ENCODE measurements at regions not wholly inside any gene's neighbourhood (a gene's known extent, or its start where the extent isn't known, plus 50 kb on each side); places are given as distances from the start of the nearest gene placed in this dataset.

DNA sequence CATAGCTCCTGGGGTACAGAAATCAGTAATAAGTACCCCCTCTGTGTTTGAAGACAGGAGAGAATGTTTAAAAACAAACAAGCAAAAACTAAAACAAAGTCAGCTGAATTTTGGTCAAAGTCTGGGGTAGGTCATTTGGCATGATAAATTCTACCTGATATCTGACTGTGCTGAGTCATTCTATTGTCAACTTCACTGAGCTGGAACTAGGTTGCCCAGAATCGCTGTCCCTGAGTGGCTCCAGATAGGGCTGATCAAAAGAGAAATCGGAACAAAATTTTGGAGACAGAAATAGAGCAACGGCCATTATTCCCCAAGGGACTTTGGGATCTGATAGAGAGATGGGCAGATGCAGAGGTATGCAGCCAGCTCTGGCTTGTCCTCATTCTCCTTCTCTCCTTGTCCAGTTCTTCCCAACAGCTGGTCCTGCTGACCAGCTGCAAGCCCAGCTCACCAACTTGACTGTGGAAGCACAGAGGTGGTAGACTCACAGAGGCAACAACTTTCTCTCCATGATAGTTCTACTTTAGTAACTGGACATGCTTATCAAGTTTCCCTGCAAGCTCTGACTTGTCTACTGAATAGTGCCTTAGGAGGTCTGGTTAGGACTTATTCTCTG is 57.3 kb upstream of the MYRIP start:
- Histone ChIP-seq H3K27ac (no peak overlapping the region), H3F3A (ENCODE audit: low read depth) (no peaks in the 10 kb centered on the region), H2AFZ (replicated peaks) (no peak overlapping the region), H3K4me1 (no peaks in the 10 kb centered on the region), H3K4me3 (no peak overlapping the region), H4K20me1 (ENCODE audit: low read depth) (no peaks in the 10 kb centered on the region), H3K27me3 (no peaks in the 10 kb centered on the region), H3K9me3 (ENCODE audit: low read depth) (no peaks in the 10 kb centered on the region), H3K79me2 (ENCODE audit: low read depth) (no peaks in the 10 kb centered on the region), H3K36me3 (no peaks in the 10 kb centered on the region), H3K9ac (no peak overlapping the region), H3K4me2 (no peak overlapping the region)
- no peak for DNase-seq (ENCODE audit: low spot score)
- no peak for TF ChIP-seq CTCF (IDR thresholded peaks at IDR 0.05)
- TF ChIP-seq EZH2 (IDR thresholded peaks at IDR 0.05) = no peak
- TF ChIP-seq EZH2phosphoT487 (IDR thresholded peaks at IDR 0.05) = no peak
- H3K9me3 Mint-ChIP-seq = peaks cover 3% of the 10 kb centered on the region
- no peaks in the 10 kb centered on the region for H3K27me3 Mint-ChIP-seq (ENCODE audit: insufficient read depth, low read depth)
- H3K36me3 Mint-ChIP-seq = no peaks in the 10 kb centered on the region
- H3K27ac Mint-ChIP-seq = no peak overlapping the region
- no peak overlapping the region for H3K4me3 Mint-ChIP-seq
- no peaks in the 10 kb centered on the region for H3K4me1 Mint-ChIP-seq

GRCh38 chr3:39752751-39753150 is 56.7 kb upstream of the MYRIP start:
- Histone ChIP-seq H3F3A (ENCODE audit: low read depth) (no peaks in the 10 kb centered on the region), H3K27ac (no peak overlapping the region), H3K36me3 (no peaks in the 10 kb centered on the region), H3K4me1 (no peaks in the 10 kb centered on the region), H3K79me2 (ENCODE audit: low read depth) (no peaks in the 10 kb centered on the region), H3K27me3 (no peaks in the 10 kb centered on the region), H3K9me3 (ENCODE audit: low read depth) (no peaks in the 10 kb centered on the region), H4K20me1 (ENCODE audit: low read depth) (no peaks in the 10 kb centered on the region), H3K9ac (no peak overlapping the region), H3K4me3 (no peak overlapping the region), H2AFZ (replicated peaks) (no peak overlapping the region), H3K4me2 (no peak overlapping the region)
- Mint-ChIP-seq H3K27me3 (ENCODE audit: insufficient read depth, low read depth) (no peaks in the 10 kb centered on the region), H3K27ac (no peak overlapping the region), H3K9me3 (peaks cover 3% of the 10 kb centered on the region), H3K4me3 (no peak overlapping the region), H3K36me3 (no peaks in the 10 kb centered on the region), H3K4me1 (no peaks in the 10 kb centered on the region)
- no peak for DNase-seq (ENCODE audit: low spot score)
- TF ChIP-seq EZH2 (IDR thresholded peaks at IDR 0.05) (no peak), CTCF (IDR thresholded peaks at IDR 0.05) (no peak), EZH2phosphoT487 (IDR thresholded peaks at IDR 0.05) (no peak)

DNA sequence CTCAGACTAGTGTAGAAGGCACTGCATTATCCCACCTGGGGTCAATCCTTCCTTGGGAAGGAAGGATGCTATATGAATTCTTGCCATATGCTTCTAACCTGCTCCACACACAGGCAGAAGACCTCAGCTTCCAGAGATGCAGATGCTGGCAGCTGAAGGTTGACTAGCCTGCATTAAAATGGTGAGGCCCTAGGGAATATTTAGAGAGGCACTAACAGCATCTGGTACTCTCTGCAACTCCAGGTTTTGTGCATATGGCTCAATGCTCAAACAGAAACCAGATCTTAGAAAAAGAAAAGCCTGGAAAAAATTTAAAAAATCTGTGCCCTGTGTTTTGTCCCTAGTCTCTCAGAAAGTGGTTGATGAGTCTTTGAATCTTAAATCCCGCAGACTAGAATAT is 56.0 kb upstream of the MYRIP start:
- Histone ChIP-seq H3K4me1 (no peaks in the 10 kb centered on the region), H3K27ac (no peak overlapping the region), H3K36me3 (no peaks in the 10 kb centered on the region), H2AFZ (replicated peaks) (no peak overlapping the region), H3K79me2 (ENCODE audit: low read depth) (no peaks in the 10 kb centered on the region), H3K4me2 (no peak overlapping the region), H4K20me1 (ENCODE audit: low read depth) (no peaks in the 10 kb centered on the region), H3K4me3 (no peak overlapping the region), H3K9ac (no peak overlapping the region), H3K9me3 (ENCODE audit: low read depth) (no peaks in the 10 kb centered on the region), H3K27me3 (no peaks in the 10 kb centered on the region), H3F3A (ENCODE audit: low read depth) (no peaks in the 10 kb centered on the region)
- H3K27me3 Mint-ChIP-seq (ENCODE audit: insufficient read depth, low read depth) = no peaks in the 10 kb centered on the region
- no peaks in the 10 kb centered on the region for H3K36me3 Mint-ChIP-seq
- no peak overlapping the region for H3K4me3 Mint-ChIP-seq
- H3K9me3 Mint-ChIP-seq = peaks cover 3% of the 10 kb centered on the region
- H3K27ac Mint-ChIP-seq = no peak overlapping the region
- DNase-seq (ENCODE audit: low spot score) = no peak
- H3K4me1 Mint-ChIP-seq = no peaks in the 10 kb centered on the region
- TF ChIP-seq EZH2phosphoT487 (IDR thresholded peaks at IDR 0.05) = no peak
- TF ChIP-seq CTCF (IDR thresholded peaks at IDR 0.05) = no peak
- no peak for TF ChIP-seq EZH2 (IDR thresholded peaks at IDR 0.05)

Data from neural progenitor cell (in vitro differentiated cells).